Chondrocyte (in vitro differentiated cells): ENCODE measurements at regions not wholly inside any gene's neighbourhood (a gene's known extent, or its start where the extent isn't known, plus 50 kb on each side); places are given as distances from the start of the nearest gene placed in this dataset.

ENCODE experiments used
- DNase-seq: peaks from one replicate; pipeline ENCODE4 v3.0.0; 2021; ENCODE audit warnings: mixed read lengths, low spot score
- H3K27ac Mint-ChIP-seq: one replicate; pipeline ENCODE4 v1.8.0; 2021; ENCODE audit warnings: mild to moderate bottlenecking, moderate library complexity, mixed read lengths; ENCODE audit not compliant: unreplicated experiment
- H3K27me3 Mint-ChIP-seq: 2 replicates; pipeline ENCODE4 v1.8.0; 2021; ENCODE audit warnings: low read depth, mixed read lengths
- H3K36me3 Mint-ChIP-seq: 2 replicates; pipeline ENCODE4 v1.8.0; 2021; ENCODE audit warnings: low read depth, mixed read lengths
- H3K4me1 Mint-ChIP-seq: 2 replicates; pipeline ENCODE4 v1.8.0; 2021; ENCODE audit warnings: low read depth, mild to moderate bottlenecking, mixed read lengths
- H3K4me3 Mint-ChIP-seq: one replicate; pipeline ENCODE4 v1.8.0; 2021; ENCODE audit warnings: mild to moderate bottlenecking, moderate library complexity, mixed read lengths; ENCODE audit not compliant: unreplicated experiment
- H3K9me3 Mint-ChIP-seq: 2 replicates; pipeline ENCODE4 v1.8.0; 2021; ENCODE audit warnings: low read depth, mixed read lengths
- TF ChIP-seq, protein P1 (sequence below): fragments of 200-600 bp; sonication (generic); IDR thresholded peaks from 2 replicates; pipeline ENCODE4 v1.5.0; 2021; ENCODE audit warnings: antibody characterized with exemption, mild to moderate bottlenecking, moderate library complexity

DNA sequence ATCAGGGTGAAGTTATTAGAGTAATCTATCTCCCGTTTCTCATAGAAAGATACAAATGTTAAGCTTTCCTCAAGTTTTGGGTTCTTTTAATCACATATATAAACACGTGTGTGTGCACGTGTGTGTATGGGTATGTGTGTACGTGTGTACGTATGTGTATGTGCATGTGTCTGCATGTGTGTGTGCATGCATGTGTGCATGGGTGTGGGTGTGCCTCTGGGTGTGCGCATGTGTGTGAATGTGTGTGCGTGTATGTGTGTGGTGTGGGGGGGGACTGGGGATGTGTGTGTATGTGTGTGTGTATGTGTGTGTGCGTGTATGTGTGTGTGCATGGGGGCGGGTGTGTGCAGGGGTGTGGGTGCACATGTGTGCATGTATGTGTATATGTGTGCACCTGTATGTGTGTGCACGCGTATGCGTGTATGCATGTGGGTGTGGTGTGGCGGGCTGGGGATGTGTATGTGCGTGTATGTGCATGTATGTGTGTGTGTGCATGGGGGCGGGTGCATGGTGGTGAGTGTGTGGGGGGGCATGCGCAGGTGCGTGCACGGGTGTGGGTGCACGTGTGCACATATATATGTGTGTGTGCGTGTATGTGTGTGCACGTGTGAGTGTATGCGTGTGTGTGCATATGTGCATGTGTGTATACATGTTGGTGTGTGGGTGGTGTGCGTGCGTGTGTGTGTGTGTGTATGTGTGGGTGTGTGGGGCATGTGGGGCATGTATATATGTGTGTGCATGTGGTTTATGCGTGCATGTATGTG is 304.0 kb downstream of the MBD2 start:
- no peaks in the 10 kb centered on the region for H3K4me1 Mint-ChIP-seq
- TF ChIP-seq, protein P1, sequence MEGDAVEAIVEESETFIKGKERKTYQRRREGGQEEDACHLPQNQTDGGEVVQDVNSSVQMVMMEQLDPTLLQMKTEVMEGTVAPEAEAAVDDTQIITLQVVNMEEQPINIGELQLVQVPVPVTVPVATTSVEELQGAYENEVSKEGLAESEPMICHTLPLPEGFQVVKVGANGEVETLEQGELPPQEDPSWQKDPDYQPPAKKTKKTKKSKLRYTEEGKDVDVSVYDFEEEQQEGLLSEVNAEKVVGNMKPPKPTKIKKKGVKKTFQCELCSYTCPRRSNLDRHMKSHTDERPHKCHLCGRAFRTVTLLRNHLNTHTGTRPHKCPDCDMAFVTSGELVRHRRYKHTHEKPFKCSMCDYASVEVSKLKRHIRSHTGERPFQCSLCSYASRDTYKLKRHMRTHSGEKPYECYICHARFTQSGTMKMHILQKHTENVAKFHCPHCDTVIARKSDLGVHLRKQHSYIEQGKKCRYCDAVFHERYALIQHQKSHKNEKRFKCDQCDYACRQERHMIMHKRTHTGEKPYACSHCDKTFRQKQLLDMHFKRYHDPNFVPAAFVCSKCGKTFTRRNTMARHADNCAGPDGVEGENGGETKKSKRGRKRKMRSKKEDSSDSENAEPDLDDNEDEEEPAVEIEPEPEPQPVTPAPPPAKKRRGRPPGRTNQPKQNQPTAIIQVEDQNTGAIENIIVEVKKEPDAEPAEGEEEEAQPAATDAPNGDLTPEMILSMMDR = no peak
- no peak overlapping the region for H3K27ac Mint-ChIP-seq

DNA sequence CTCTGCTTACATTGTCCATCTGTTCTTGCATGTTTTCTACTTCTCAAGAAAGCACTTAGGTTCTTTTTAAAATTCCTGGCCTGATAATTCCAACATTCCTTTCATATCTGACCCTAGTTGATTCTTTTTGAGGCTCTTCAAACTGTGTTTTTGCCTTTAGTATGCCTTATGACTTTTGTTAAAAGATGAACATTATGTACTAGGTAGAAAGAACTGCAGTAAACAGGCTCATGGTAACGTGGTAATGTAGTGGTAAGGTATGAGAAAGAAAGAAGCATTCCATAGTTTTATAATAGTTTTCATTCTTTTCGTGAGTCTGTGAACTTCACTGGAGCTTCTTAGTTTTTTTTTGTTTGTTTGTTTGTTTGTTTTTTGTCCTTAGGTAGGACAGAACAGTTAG is 306.4 kb downstream of the MBD2 start:
- Mint-ChIP-seq H3K36me3 (no peaks in the 10 kb centered on the region), H3K27me3 (no peaks in the 10 kb centered on the region), H3K4me1 (no peaks in the 10 kb centered on the region), H3K4me3 (no peak overlapping the region), H3K9me3 (peaks cover 20% of the 10 kb centered on the region), H3K27ac (no peak overlapping the region)
- TF ChIP-seq, protein P1 = no peak
- DNase-seq = no peak

More for the DNA sequence above, 304.0 kb downstream of the MBD2 start:
- peaks cover 7% of the 10 kb centered on the region for H3K27me3 Mint-ChIP-seq
- H3K36me3 Mint-ChIP-seq = no peaks in the 10 kb centered on the region
- DNase-seq = no peak
- H3K4me3 Mint-ChIP-seq = no peak overlapping the region
- peaks cover 16% of the 10 kb centered on the region for H3K9me3 Mint-ChIP-seq

DNA sequence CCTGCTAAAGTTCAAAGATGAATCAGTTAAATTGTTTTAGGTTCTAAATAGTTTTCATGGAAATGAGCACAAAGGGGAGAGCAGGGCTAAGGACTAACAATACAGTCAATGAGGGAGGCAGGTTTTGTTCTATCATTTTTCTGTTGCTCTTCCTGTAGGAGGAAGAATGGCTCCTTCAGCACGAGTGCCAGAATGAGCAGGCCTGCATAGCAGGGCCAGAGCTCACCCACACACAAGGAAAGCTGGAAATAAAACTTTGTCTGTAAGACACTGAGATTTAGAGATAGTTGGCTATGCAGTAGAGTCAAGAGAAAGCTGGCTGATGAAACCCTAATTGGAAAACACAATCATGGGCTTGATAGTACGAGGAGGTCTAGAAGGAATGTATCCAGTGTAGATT is 313.3 kb downstream of the MBD2 start:
- no peak for DNase-seq

DNA sequence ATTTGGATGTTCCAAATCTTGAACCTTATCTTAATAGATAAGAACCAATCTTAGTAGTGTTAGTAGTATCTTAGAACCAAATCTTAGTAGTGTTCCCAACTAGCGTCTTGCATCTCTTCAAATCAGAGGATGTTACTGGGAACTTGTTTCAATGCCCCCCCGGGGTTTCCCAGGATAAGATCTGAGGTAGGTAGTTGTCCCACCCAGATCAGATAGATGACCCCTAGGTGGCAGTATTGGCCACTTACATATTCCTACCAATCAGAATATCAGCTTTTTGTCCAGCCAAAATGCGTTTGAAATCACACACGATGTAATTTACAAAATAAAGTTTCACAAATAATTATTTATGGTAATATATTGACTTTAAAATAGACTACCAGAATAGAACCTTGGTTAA is 314.8 kb downstream of the MBD2 start:
- TF ChIP-seq, protein P1 = no peak
- Mint-ChIP-seq H3K4me1 (no peaks in the 10 kb centered on the region), H3K27me3 (no peaks in the 10 kb centered on the region), H3K4me3 (no peak overlapping the region), H3K27ac (no peak overlapping the region), H3K9me3 (no peaks in the 10 kb centered on the region), H3K36me3 (no peaks in the 10 kb centered on the region)
- no peak for DNase-seq

More for the DNA sequence above, 313.3 kb downstream of the MBD2 start:
- Mint-ChIP-seq H3K36me3 (no peaks in the 10 kb centered on the region), H3K27me3 (no peaks in the 10 kb centered on the region), H3K9me3 (peaks cover 10% of the 10 kb centered on the region), H3K4me1 (no peaks in the 10 kb centered on the region), H3K4me3 (no peak overlapping the region), H3K27ac (no peak overlapping the region)
- TF ChIP-seq, protein P1 = no peak

DNA sequence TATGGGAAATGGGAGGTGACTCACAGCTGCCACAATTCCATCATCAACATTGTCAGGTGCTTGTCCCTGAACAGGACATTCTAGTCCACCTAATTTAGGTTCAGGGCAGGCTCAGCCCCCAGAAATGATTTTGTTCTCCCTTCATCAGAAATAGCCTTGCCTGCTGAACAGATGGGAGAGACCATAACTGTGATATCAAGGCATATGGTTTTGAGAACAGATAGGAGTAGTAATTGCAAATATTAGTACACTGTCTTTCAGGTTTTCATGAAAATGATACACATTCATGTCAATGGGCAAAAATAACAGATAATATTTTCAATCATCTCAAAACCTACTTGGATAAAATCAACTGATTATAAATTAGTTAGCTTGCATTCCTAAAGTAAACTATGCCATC is 316.5 kb downstream of the MBD2 start:
- H3K9me3 Mint-ChIP-seq = no peaks in the 10 kb centered on the region
- no peak overlapping the region for H3K27ac Mint-ChIP-seq
- no peaks in the 10 kb centered on the region for H3K4me1 Mint-ChIP-seq
- no peaks in the 10 kb centered on the region for H3K27me3 Mint-ChIP-seq
- no peaks in the 10 kb centered on the region for H3K36me3 Mint-ChIP-seq
- TF ChIP-seq, protein P1 = no peak
- DNase-seq = no peak
- H3K4me3 Mint-ChIP-seq = no peak overlapping the region
